ENCODE measurements at regions not wholly inside any gene's neighbourhood (a gene's known extent, or its start where the extent isn't known, plus 50 kb on each side); places are given as distances from the start of the nearest gene placed in this dataset.
"Not testable (repeated sequence)": the region's sequence is repeated elsewhere in the genome, so short reads cannot be mapped to it uniquely, and the experiment has no call there.

DNA sequence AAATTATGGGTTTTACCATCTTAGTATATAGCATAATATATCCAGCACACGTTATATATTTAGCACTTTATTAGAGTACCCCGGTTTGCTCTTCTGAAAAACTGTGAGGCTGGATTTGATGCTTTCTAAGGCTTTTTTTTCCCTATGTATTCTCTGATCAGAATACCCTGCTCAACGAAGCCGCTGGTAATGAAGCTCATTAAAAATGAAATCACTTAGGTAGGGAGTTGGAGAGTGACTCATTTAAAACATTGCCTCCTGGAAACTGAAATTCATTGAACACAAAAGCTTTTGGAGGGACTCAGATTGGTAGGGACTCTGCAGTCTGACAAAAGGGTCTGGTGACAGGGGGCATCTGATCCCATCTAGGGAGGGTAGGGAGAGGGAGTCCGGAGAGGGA is 365.4 kb upstream of the MEX3C start:
- no peak for TF ChIP-seq POLR2A (IDR thresholded peaks at IDR 0.05; ENCODE audit: low read length)
- TF ChIP-seq GATA1 (IDR thresholded peaks at IDR 0.05; ENCODE audit: low read depth, low read length): no peak
- no peak for DNase-seq

DNA sequence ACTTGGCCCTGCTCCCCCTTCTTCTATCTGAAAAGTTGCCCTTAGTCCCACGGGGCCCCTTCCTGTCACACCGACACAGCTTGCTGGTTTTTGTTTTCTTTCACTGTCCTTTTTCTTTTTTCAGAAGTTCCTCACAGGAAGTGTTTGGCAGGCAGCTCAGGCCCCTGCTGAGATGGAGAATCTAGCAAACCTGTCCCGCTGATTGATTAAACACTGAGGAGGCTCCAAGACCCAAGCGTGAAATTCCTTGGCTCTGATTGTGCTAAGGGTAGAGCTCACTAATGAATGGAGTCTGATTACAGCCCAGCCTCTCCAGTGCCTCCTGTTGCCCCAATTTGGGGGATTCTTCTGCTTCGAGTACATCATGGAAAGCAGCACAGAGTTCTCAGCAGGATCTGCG is 365.9 kb upstream of the MEX3C start:
- TF ChIP-seq GATA1 (IDR thresholded peaks at IDR 0.05; ENCODE audit: low read depth, low read length) (no peak), POLR2A (IDR thresholded peaks at IDR 0.05; ENCODE audit: low read length) (no peak)
- no peak for DNase-seq

DNA sequence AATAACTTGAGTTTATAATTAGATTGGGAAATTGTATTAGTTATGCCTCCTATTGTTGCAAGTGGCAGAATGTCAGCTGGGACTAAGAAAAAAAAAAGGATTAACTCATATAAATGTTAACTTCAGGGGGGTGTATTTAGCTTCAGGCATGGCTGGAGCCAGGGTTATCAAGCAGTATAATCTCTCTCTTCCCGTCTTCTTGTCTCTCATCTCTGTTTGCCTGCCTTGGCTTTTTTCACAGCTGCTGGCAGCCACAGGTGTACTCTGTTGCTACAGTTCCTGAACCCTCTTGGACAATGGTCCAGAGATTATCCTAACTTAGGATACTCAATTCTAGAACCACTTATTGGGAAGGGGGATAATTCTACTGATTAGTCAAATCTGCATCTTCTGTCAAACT is 370.7 kb upstream of the MEX3C start:
- TF ChIP-seq GATA1 (IDR thresholded peaks at IDR 0.05; ENCODE audit: low read depth, low read length) (no peak), POLR2A (IDR thresholded peaks at IDR 0.05; ENCODE audit: low read length) (no peak)
- DNase-seq: no peak

DNA sequence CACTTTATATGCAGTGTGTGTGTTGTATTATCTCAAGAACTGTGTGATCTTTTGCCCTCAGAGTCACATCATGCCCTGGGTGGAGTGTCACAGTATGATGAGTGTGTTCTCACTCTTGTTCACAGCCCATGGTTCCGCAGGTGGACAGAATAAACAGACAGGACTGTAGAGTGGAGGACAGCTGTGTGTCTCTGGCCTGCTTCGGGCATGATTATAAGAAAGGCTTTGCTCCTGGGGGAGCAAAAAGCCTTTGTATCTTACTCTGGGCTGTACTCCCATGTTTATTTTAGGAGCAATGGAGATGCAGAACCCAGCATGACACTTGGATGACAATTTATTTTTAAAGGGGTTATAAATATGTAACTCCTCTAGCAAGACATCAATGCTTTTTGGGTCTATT is 371.7 kb upstream of the MEX3C start:
- DNase-seq: no peak
- no peak for TF ChIP-seq POLR2A (IDR thresholded peaks at IDR 0.05; ENCODE audit: low read length)
- TF ChIP-seq GATA1 (IDR thresholded peaks at IDR 0.05; ENCODE audit: low read depth, low read length): no peak

DNA sequence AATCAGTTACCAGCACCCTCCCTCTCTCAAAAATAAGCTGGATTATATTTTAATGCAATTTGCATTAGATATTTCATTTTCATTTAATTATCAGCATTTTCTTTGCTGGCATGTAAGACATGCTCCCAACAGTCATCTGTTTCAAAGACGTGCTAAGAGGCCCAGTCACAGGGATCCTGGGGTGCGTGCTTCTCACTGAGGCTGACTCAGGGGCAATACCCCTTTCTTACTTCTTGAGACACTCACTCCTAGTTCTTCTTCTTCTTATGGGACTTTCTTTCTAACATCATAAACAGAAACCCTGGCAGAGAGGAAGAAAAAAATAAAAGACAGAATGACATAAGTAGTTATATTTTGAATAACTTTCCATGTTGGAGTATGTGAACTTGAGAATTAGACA is 372.1 kb upstream of the MEX3C start:
- no peak for DNase-seq
- TF ChIP-seq POLR2A (IDR thresholded peaks at IDR 0.05; ENCODE audit: low read length): no peak
- TF ChIP-seq GATA1 (IDR thresholded peaks at IDR 0.05; ENCODE audit: low read depth, low read length): no peak

DNA sequence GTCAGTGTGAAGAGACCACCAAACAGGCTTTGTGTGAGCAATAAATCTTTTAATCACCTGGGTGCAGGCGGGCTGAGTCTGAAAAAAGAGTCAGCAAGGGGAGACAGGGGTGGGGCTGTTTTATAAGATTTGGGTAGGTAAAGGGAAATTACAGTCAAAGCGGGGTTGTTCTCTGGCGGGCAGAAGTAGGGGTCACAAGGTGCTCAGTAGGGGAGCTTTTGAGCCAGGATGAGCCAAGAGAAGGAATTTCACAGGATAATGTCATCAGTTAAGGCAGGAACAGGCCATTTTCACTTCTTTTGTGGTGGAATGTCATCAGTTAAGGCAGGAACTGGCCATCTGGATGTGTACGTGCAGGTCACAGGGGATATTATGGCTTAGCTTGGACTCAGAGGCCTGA is 372.6 kb upstream of the MEX3C start:
- DNase-seq: not testable (repeated sequence)

DNA sequence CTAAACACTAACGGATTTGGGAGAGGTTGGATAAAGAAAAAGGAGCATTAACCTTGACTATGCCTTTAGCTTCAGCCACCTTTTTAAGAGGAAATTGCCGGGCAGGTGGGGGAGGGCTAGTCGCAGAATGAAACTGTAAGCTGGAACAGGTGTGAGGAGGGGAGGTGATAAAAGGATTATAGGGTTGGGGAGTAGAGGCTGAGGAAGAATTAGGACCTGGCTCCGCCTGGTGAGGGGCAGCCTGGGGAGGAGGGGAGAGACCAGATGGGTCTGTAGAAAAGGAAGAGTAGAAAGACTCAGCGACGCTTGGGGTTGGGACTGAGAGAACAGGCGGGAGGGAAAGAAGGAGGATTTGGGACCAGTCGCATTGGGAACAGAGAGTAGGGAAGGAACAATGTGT is 376.4 kb upstream of the MEX3C start:
- not testable (repeated sequence) for DNase-seq

DNA sequence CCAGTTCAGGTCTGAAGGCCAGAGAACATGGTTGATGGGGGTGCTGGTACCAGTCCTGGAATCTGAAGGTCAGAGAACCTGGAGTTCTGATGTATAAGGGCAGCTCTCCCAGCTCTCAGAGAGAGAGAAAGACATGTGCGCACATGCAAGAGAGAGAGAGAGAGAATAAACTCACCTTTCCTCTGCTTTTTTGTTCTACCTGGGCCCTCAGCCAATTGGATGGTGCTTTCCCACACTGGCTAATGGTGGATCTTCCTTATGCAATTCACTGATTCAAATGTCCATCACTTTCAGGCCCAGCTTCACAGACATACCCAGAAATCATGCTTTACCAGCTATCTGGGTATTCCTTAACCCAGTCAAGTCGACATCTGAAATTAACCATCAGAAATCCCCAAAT is 377.7 kb upstream of the MEX3C start:
- no peak for DNase-seq
- TF ChIP-seq GATA1 (IDR thresholded peaks at IDR 0.05; ENCODE audit: low read depth, low read length) (no peak), POLR2A (IDR thresholded peaks at IDR 0.05; ENCODE audit: low read length) (no peak)

DNA sequence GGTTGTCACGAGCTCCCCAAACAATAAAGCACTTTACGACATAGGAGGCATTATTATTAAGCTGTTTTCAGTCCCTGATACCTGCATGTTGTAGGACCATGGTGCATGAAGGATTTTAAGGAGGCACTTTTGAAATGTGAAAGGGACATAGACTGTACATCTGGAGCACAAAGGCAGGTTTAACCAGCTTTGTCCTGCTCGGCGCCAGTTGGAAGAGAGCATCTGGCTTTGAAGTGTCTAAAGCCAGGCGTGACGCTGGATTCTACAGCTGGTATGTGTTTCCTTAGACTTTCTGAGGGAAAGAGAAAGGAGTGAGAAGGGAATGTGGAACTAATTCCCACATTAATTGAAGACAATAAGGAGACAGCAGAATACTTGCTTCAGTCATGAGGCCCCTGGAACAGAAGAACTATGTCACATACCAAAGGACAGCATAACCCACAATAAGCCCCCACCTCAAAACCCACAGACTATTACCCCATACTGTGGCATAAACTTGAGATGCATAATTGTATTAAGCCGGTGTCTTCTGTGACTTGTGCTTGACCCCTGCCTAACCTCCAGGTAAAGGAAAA is 381.0 kb upstream of the MEX3C start:
- no peak for DNase-seq
- TF ChIP-seq GATA1 (IDR thresholded peaks at IDR 0.05; ENCODE audit: low read depth, low read length) (no peak), POLR2A (IDR thresholded peaks at IDR 0.05; ENCODE audit: low read length) (no peak)

DNA sequence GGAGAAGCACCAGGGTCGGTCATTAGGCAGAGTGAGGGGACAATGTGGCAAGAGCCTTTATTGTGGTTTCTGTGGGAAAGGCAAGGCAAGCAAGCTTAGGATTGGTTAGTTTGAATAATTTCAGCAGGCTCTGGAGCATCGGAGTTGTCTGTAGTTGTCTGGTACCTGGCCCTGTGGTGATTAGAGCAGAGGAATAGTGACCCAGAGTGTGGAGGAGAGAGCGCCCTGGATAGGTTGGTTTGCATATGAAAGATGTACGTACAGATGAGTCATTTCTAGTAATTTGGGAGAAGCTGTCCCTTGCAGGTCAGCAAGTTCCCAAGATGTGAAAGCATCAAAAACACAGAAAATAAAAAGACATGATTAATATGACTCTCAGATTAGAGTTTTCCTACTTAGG is 383.1 kb upstream of the MEX3C start:
- TF ChIP-seq GATA1 (IDR thresholded peaks at IDR 0.05; ENCODE audit: low read depth, low read length): no peak
- no peak for TF ChIP-seq POLR2A (IDR thresholded peaks at IDR 0.05; ENCODE audit: low read length)
- DNase-seq: no peak

DNA sequence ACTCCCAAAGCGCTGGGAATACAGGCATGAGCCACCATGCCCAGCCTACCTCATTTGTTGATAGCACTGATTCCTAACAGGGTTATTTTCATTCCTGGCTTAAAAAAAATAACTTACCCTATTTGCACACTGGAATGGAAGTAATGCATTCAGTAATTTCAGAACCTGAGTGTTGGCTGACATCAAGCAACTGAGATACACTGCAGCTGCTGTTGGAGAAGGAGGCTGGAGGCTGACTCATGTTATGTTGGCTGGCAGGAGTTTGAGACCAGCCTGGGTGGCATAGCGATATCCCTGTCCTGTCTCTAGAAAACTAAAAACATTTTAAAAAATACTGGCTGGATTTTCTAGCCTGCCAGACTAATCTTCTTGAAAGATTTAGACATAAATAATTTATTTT is 385.1 kb upstream of the MEX3C start:
- no peak for DNase-seq
- TF ChIP-seq POLR2A (IDR thresholded peaks at IDR 0.05; ENCODE audit: low read length) (no peak), GATA1 (IDR thresholded peaks at IDR 0.05; ENCODE audit: low read depth, low read length) (no peak)

DNA sequence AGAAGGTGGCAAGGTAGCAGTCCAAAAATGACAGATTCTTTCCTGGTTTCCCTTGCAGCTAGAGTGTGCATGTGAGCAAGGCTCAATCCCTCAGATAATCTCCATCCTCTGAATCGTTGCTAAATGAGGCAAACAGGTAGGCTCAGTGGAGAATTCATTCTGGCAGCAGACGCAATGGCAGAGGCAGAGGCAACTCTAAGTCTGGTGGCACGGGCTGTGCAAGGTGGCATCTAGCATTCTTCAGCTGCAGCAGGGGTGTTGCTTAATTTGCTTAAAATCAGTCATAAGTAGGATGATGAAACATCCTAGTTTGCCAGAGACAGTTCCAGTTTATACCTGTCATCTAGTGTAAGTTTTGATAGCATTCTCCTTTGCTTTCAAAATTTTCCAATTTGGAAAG is 391.1 kb upstream of the MEX3C start:
- TF ChIP-seq GATA1 (IDR thresholded peaks at IDR 0.05; ENCODE audit: low read depth, low read length) (no peak), POLR2A (IDR thresholded peaks at IDR 0.05; ENCODE audit: low read length) (no peak)
- no peak for DNase-seq

DNA sequence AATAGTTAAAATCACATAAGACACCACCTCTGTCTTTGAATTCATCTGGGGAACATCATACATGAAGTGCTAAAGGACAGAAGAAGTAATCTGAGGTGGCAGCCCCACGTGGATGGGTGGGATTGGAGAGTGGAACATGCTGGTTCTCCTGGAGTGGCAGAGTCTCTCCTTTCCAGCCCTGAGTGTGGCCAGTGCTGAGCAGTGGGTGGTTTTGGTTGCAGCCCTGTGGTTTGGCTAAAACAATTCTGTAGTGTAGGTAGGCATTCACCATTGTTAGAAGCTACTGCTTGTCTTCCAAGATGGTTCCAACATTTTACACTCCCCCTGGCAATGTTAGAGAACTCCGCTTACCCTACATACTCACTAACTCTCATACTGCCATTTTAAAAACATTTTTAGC is 396.4 kb upstream of the MEX3C start:
- no peak for TF ChIP-seq GATA1 (IDR thresholded peaks at IDR 0.05; ENCODE audit: low read depth, low read length)
- TF ChIP-seq POLR2A (IDR thresholded peaks at IDR 0.05; ENCODE audit: low read length): no peak
- DNase-seq: no peak

DNA sequence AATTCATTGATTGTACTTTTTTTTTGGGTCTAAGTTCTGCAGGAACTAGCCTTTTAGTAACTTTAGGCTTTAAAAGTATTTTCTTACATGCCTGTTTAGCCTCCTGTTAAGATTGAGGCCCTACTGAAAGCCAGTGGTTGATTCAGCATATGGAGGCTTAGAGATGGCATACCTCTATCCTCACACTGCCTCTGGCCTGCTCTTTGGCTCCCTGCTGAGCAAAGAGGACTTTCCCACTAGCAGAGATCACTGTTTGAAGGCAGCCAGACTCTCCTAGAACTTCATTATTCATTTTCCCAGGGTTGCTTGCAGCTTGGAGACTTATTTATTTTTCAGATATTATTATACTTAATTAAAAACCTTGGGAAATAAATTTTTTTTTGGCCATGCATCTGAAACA is 405.6 kb upstream of the MEX3C start:
- no peak for DNase-seq
- TF ChIP-seq GATA1 (IDR thresholded peaks at IDR 0.05; ENCODE audit: low read depth, low read length): no peak
- no peak for TF ChIP-seq POLR2A (IDR thresholded peaks at IDR 0.05; ENCODE audit: low read length)

DNA sequence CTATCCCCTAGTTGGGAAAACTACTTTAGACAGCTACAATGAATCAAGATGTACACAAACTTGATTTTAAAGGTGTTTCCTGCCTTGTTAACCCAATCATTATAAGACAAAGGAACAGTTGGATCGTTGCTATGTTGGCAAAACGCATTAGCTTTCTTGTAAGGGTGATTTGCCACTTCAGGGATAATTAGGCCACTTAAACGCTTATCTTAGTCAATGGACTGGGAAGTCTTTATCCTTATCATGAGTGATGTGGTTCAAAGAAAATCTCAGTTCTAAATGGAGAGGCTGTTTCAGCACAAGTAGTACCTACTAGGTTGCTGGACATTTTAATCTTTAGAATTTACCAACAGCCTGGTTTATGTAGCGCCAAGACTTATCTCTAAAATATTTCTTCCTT is 406.1 kb upstream of the MEX3C start:
- DNase-seq: no peak
- TF ChIP-seq POLR2A (IDR thresholded peaks at IDR 0.05; ENCODE audit: low read length): no peak
- TF ChIP-seq GATA1 (IDR thresholded peaks at IDR 0.05; ENCODE audit: low read depth, low read length): no peak

DNA sequence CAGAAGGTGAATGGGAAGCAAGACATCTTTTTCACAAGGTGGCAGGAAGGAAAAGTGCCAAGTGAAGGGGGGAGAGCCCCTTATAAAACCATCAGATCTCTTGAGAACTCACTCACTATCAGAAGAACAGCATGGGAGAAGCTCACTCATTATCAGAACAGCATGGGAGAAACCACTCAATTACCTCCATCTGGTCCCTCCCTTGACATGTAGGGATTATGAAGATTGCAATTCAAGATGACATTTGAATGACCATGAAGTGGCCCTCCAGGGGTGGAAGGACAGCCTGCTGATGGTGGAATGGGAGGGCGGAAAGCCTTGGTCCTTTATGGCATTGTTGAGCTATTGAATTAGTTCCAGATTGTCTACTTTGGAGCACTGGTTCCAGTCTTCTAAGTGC is 413.0 kb upstream of the MEX3C start:
- no peak for TF ChIP-seq GATA1 (IDR thresholded peaks at IDR 0.05; ENCODE audit: low read depth, low read length)
- no peak for DNase-seq
